ENCODE measurements at regions not wholly inside any gene's neighbourhood (a gene's known extent, or its start where the extent isn't known, plus 50 kb on each side); places are given as distances from the start of the nearest gene placed in this dataset.

- no peak for TF ChIP-seq CTCF (conservative IDR thresholded peaks at IDR 0.05; ENCODE audit: low read depth)
- ChIA-PET CTCF (interaction anchor here (0.7 kb wide), 1 partner anchor 167 kb away, joined by 4 read pairs; no protein-coding TSS in a partner anchor), POLR2A (ENCODE audit: low non-redundant PET) (no interaction called here)
- DNase-seq (ENCODE audit: low spot score): no peak
- H3K27ac ChIP-seq: no peak overlapping the region
These were observed 208.6 kb downstream of the NFKBIZ start for GRCh38 chr3:102057781-102058421.

GRCh38 chr3:102059145-102059943, 210.0 kb downstream of the NFKBIZ start:
- no peak overlapping the region for H3K27ac ChIP-seq
- TF ChIP-seq CTCF (conservative IDR thresholded peaks at IDR 0.05; ENCODE audit: low read depth): no peak
- ChIA-PET CTCF (no interaction called here), POLR2A (ENCODE audit: low non-redundant PET) (no interaction called here)
- no peak for DNase-seq (ENCODE audit: low spot score)

- ChIA-PET POLR2A (ENCODE audit: low non-redundant PET) (no interaction called here), CTCF (interaction anchor here (0.6 to 1.3 kb wide), 2 partner anchors 117 to 165 kb away, joined by 3 to 9 read pairs; no protein-coding TSS in a partner anchor)
- TF ChIP-seq CTCF (conservative IDR thresholded peaks at IDR 0.05; ENCODE audit: low read depth): no peak
- no peak overlapping the region for H3K27ac ChIP-seq
- no peak for DNase-seq (ENCODE audit: low spot score)
These were observed 211.5 kb downstream of the NFKBIZ start for GRCh38 chr3:102060814-102061213.

- POLR2A ChIA-PET (ENCODE audit: low non-redundant PET): no interaction called here
- no peak for DNase-seq (ENCODE audit: low spot score)
- no peak overlapping the region for H3K27ac ChIP-seq
- CTCF ChIA-PET: no interaction called here
- no peak for TF ChIP-seq CTCF (conservative IDR thresholded peaks at IDR 0.05; ENCODE audit: low read depth)
These were observed 214.3 kb downstream of the NFKBIZ start for GRCh38 chr3:102063572-102063971.

GRCh38 chr3:102066470-102066869, 217.2 kb downstream of the NFKBIZ start:
- CTCF ChIA-PET: no interaction called here
- DNase-seq (ENCODE audit: low spot score): no peak
- POLR2A ChIA-PET (ENCODE audit: low non-redundant PET): no interaction called here
- TF ChIP-seq CTCF (conservative IDR thresholded peaks at IDR 0.05; ENCODE audit: low read depth): no peak
- no peak overlapping the region for H3K27ac ChIP-seq

- no peak for DNase-seq (ENCODE audit: low spot score)
- ChIA-PET POLR2A (ENCODE audit: low non-redundant PET) (no interaction called here), CTCF (no interaction called here)
- no peak for TF ChIP-seq CTCF (conservative IDR thresholded peaks at IDR 0.05; ENCODE audit: low read depth)
- no peak overlapping the region for H3K27ac ChIP-seq
These were observed 219.0 kb downstream of the NFKBIZ start for GRCh38 chr3:102068327-102068726.
